ENCODE measurements at regions not wholly inside any gene's neighbourhood (a gene's known extent, or its start where the extent isn't known, plus 50 kb on each side); places are given as distances from the start of the nearest gene placed in this dataset.

- Histone ChIP-seq H3K27ac (ENCODE audit: low read length) (no peak overlapping the region), H2AFZ (ENCODE audit: low read length) (no peak overlapping the region), H4K20me1 (ENCODE audit: insufficient read depth, low read length) (no peaks in the 10 kb centered on the region), H3K9me3 (replicated peaks; ENCODE audit: insufficient read depth, low read length) (no peaks in the 10 kb centered on the region), H3K4me1 (ENCODE audit: low read length) (no peaks in the 10 kb centered on the region), H3K4me3 (ENCODE audit: low read length) (no peak overlapping the region), H3K4me2 (ENCODE audit: low read depth, low read length) (no peak overlapping the region), H3K9me2 (replicated peaks; ENCODE audit: insufficient read depth, low read length) (no peaks in the 10 kb centered on the region), H3K9ac (ENCODE audit: low read length) (no peak overlapping the region), H3K27me3 (replicated peaks; ENCODE audit: insufficient read depth, low read length) (no peaks in the 10 kb centered on the region), H3K79me2 (ENCODE audit: low read length) (no peaks in the 10 kb centered on the region), H3F3A (ENCODE audit: insufficient read depth, low read length) (no peaks in the 10 kb centered on the region), H3K36me3 (replicated peaks; ENCODE audit: insufficient read depth, low read length) (no peaks in the 10 kb centered on the region)
- TF ChIP-seq, protein P1, sequence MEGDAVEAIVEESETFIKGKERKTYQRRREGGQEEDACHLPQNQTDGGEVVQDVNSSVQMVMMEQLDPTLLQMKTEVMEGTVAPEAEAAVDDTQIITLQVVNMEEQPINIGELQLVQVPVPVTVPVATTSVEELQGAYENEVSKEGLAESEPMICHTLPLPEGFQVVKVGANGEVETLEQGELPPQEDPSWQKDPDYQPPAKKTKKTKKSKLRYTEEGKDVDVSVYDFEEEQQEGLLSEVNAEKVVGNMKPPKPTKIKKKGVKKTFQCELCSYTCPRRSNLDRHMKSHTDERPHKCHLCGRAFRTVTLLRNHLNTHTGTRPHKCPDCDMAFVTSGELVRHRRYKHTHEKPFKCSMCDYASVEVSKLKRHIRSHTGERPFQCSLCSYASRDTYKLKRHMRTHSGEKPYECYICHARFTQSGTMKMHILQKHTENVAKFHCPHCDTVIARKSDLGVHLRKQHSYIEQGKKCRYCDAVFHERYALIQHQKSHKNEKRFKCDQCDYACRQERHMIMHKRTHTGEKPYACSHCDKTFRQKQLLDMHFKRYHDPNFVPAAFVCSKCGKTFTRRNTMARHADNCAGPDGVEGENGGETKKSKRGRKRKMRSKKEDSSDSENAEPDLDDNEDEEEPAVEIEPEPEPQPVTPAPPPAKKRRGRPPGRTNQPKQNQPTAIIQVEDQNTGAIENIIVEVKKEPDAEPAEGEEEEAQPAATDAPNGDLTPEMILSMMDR (IDR thresholded peaks at IDR 0.05; ENCODE audit: low read length): no peak
- TF ChIP-seq EZH2phosphoT487 (IDR thresholded peaks at IDR 0.05; ENCODE audit: low read length) (no peak), EZH2 (optimal IDR thresholded peaks at IDR 0.05; ENCODE audit: low read depth, low read length) (no peak)
- DNase-seq: no peak
These were observed 414.9 kb downstream of the ZSWIM6 start for GRCh38 chr5:61746831-61747575.

DNA sequence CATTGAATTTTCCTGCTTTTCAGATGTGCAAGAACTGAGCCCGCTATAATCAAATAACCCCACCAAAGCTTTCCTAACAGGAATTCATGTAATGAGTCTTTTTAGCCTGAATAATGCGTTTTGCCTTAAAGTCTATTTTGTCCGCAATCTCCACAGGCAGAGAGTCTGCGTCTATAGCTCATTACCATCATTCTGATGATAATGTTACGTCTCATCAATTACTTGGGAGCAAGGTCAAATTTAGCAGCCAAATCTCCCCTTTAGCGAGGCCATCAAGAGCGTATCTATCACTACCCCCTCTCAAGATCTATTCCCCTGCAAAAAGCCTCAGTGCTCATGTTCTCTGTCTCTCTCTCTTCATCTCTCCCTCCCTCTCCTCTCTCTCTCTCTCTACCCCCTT lies 416.1 kb downstream of the ZSWIM6 start:
- Histone ChIP-seq H3K27ac (ENCODE audit: low read length) (no peak overlapping the region), H3K79me2 (ENCODE audit: low read length) (no peaks in the 10 kb centered on the region), H3K9ac (ENCODE audit: low read length) (no peak overlapping the region), H3K4me2 (ENCODE audit: low read depth, low read length) (no peak overlapping the region), H3K4me1 (ENCODE audit: low read length) (no peaks in the 10 kb centered on the region), H3K9me3 (replicated peaks; ENCODE audit: insufficient read depth, low read length) (no peaks in the 10 kb centered on the region), H3K36me3 (replicated peaks; ENCODE audit: insufficient read depth, low read length) (no peaks in the 10 kb centered on the region), H4K20me1 (ENCODE audit: insufficient read depth, low read length) (no peaks in the 10 kb centered on the region), H3K9me2 (replicated peaks; ENCODE audit: insufficient read depth, low read length) (no peaks in the 10 kb centered on the region), H3K27me3 (replicated peaks; ENCODE audit: insufficient read depth, low read length) (no peaks in the 10 kb centered on the region), H3F3A (ENCODE audit: insufficient read depth, low read length) (no peaks in the 10 kb centered on the region), H3K4me3 (ENCODE audit: low read length) (no peak overlapping the region), H2AFZ (ENCODE audit: low read length) (no peak overlapping the region)
- DNase-seq: no peak
- TF ChIP-seq, protein P1 (IDR thresholded peaks at IDR 0.05; ENCODE audit: low read length): no peak

- no peak overlapping the region for H3K27ac ChIP-seq (ENCODE audit: low read length)
- no peaks in the 10 kb centered on the region for H3F3A ChIP-seq (ENCODE audit: insufficient read depth, low read length)
- no peaks in the 10 kb centered on the region for H3K9me3 ChIP-seq (replicated peaks; ENCODE audit: insufficient read depth, low read length)
- H2AFZ ChIP-seq (ENCODE audit: low read length): no peak overlapping the region
- H3K9ac ChIP-seq (ENCODE audit: low read length): no peak overlapping the region
- no peak overlapping the region for H3K4me2 ChIP-seq (ENCODE audit: low read depth, low read length)
- no peaks in the 10 kb centered on the region for H3K79me2 ChIP-seq (ENCODE audit: low read length)
- no peaks in the 10 kb centered on the region for H3K4me1 ChIP-seq (ENCODE audit: low read length)
- H3K4me3 ChIP-seq (ENCODE audit: low read length): no peak overlapping the region
- DNase-seq: no peak
- no peaks in the 10 kb centered on the region for H4K20me1 ChIP-seq (ENCODE audit: insufficient read depth, low read length)
- TF ChIP-seq, protein P1 (IDR thresholded peaks at IDR 0.05; ENCODE audit: low read length): no peak
- TF ChIP-seq EZH2phosphoT487 (IDR thresholded peaks at IDR 0.05; ENCODE audit: low read length) (no peak), EZH2 (optimal IDR thresholded peaks at IDR 0.05; ENCODE audit: low read depth, low read length) (no peak)
- H3K9me2 ChIP-seq (replicated peaks; ENCODE audit: insufficient read depth, low read length): no peaks in the 10 kb centered on the region
- H3K36me3 ChIP-seq (replicated peaks; ENCODE audit: insufficient read depth, low read length): no peaks in the 10 kb centered on the region
- H3K27me3 ChIP-seq (replicated peaks; ENCODE audit: insufficient read depth, low read length): no peaks in the 10 kb centered on the region
These were observed 416.6 kb downstream of the ZSWIM6 start for GRCh38 chr5:61748651-61749050.
